GM12872 (cell line): ENCODE measurements at regions not wholly inside any gene's neighbourhood (a gene's known extent, or its start where the extent isn't known, plus 50 kb on each side); places are given as distances from the start of the nearest gene placed in this dataset.

Experiments used
- TF ChIP-seq, protein P1 (sequence below): IDR thresholded peaks from 3 replicates; pipeline ENCODE4 v1.5.1; 2011; ENCODE audit warnings: low read depth, mild to moderate bottlenecking, low read length, moderate library complexity; ENCODE audit not compliant: insufficient read depth

DNA sequence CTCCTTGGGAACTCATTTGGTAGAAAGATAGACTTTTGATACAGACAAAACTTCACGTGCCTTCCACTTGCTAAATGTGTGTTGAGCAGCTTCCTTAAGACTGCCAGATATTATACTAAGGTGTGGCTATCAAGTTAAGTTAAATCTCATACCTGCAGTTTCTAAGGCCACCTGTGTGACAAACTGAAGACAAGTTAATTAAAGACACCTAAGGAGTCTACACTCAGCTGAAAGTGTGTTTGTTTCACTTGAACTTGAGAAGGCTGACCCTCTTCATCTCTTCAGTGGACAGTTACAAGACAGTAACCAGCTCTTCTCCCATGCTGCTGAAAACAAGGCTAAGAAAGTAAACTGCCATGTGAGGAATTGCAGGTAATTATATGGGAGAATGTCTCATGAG, 124.0 kb downstream of the NPY start:
- TF ChIP-seq, protein P1, sequence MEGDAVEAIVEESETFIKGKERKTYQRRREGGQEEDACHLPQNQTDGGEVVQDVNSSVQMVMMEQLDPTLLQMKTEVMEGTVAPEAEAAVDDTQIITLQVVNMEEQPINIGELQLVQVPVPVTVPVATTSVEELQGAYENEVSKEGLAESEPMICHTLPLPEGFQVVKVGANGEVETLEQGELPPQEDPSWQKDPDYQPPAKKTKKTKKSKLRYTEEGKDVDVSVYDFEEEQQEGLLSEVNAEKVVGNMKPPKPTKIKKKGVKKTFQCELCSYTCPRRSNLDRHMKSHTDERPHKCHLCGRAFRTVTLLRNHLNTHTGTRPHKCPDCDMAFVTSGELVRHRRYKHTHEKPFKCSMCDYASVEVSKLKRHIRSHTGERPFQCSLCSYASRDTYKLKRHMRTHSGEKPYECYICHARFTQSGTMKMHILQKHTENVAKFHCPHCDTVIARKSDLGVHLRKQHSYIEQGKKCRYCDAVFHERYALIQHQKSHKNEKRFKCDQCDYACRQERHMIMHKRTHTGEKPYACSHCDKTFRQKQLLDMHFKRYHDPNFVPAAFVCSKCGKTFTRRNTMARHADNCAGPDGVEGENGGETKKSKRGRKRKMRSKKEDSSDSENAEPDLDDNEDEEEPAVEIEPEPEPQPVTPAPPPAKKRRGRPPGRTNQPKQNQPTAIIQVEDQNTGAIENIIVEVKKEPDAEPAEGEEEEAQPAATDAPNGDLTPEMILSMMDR: no peak

DNA sequence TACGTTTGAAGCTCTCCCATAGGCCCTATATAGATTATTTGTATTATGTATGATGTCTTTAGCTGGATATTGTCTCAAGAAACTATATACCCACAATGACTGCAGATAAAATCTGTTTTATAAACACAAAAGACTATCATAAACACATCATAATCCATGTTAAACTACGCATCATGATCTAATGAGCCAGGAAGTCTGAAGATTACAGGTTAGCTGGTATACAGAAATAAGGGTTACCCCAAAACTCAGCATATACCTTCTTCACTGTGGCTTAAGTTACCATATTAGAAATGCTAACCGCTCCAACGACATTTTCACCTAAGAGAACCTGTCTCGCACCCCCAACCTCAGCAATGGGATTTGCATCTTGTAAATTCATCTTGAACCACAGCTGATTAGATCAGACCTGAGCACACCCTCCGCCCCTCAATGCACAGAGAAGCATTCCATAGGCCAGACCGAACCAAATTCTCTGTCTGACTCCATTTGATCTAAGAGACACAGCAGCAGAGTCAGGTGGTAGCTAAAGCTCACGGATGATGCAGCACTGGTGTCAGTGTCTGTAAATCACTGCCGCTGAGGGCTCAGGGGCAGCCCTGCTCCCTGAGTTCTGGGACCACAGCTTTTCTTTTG, 124.9 kb downstream of the NPY start:
- TF ChIP-seq, protein P1: no peak

DNA sequence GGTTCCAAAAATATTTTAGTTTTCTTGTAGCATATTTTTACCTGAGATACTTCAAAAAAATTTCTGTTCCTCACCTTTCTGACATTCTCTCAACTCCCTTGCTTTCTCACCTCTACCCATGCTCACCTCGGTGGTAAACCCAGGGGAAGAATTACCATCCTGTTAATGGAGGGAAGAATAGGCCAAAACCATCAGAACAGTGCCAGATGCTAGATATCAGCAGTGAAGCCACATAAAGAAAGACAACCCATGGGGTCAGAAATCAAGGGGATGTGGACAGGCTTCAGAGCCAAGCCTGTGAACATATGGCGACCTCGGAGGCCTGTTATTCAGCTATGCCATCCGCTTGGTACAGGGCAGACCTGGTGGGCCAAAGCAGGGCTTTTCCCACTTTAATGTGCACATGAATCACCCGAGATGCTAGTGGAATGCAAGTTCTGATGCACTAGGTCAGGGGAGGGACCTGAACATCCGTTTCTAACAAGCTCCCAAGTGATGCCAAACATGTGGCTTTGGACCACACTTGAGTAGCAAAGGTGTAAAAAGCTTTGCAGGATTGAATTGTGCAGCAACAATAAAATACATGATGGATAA, 125.5 kb downstream of the NPY start:
- TF ChIP-seq, protein P1: no peak

DNA sequence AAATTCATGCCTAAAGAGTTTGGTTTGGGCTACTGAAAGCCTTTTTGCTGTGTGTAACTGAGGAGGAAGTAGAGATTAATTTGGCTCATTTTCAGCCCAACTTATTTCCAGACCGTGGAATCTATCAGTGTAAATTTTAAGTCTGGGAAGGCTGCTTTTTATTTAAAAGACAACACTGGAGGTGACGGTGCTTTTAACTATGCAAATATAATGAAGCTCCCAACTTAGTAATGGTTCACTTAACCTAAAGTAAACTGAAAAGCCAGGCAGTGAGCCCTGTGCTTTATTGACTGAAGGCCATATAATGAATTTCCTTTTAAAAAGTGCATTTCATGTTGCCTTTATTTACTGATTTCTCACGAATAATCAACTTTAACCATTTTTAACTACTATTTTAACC, 127.2 kb downstream of the NPY start:
- TF ChIP-seq, protein P1: no peak

DNA sequence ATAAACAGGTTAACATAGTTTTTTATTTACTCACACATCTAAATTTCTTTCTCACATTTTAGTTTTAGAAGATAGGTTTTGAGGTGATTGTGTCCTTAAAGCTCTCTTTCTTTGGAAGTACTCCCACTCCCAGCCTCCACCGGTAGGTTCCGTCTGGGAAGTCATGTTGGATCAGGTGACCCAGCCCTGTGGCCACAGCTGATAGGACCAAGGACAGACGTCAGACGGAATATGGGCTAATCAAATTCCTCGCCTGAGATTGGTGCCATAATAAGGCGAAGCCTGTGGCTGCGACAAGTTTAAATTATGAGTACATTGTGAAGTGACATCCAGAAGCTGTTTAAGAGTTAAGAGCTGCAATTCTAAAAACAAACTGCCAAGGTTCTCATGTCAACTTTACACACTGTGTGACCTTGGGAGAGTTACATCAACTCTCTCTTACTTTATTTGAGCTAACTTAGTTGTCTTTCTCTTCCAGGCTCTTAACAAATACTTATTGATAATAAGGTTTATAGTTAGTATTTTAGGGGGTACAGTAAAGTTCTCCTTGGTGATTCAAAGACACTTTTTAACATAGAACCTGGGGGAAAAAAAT, 133.6 kb downstream of the NPY start:
- TF ChIP-seq, protein P1: no peak

DNA sequence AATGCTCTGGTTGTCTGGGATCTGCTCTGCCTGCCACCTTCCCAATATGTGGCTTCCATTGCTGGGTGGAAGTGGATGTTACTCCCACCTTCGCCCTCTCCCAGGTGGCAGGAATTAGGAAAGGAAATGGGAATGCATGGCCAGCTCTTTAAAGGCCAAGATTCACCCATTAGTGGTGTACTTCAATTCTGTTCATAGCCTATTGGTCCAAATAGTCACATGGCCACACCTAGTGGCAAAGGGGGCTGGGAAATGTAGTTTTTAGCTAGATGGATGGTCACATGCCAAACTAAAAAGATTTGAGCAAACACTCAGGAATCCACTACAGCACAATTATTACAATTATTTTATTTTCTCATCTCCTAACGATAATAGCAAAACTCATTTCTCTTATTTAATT, 135.1 kb downstream of the NPY start:
- TF ChIP-seq, protein P1: no peak

DNA sequence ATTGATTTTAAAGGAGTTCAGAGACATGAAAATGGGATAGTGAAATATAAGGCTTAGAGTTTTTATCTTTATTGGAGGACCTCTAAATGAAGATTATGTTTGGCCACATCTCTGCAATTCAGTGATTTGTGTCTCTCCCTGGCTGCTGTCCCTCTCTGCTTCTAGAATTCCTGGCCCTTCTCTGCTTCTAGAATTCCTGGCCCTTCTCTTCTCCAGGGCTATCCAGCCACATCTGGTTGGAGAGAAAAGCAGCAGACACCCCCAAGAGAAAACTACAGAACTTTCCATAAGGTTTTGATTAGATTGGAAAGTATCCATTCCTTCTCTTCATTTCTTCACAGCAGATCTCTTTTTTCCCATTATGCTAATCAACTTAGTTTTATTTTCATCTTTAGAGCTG, 135.5 kb downstream of the NPY start:
- TF ChIP-seq, protein P1: no peak
